ENCODE measurements at regions not wholly inside any gene's neighbourhood (a gene's known extent, or its start where the extent isn't known, plus 50 kb on each side); places are given as distances from the start of the nearest gene placed in this dataset.

DNA sequence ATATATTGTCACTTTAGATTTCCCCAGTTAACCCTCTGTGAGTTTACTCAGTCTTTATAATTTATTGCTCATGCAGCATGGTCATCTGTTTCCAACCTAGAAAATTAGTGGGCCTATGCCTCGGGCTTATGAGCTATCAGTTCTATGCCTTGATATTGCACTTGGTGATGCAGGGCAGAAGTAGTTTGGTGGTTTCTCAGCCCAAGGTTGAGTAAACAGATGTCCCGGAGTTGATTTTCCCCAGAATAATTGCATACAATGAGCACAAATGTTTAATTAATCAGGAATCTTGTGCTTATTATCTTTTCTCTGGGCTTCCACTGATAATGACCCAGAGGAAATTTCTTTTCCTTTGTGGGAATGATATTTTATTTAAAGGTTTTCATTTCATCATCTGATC, 474.0 kb downstream of the CCDC171 start:
- TF ChIP-seq, protein P1, sequence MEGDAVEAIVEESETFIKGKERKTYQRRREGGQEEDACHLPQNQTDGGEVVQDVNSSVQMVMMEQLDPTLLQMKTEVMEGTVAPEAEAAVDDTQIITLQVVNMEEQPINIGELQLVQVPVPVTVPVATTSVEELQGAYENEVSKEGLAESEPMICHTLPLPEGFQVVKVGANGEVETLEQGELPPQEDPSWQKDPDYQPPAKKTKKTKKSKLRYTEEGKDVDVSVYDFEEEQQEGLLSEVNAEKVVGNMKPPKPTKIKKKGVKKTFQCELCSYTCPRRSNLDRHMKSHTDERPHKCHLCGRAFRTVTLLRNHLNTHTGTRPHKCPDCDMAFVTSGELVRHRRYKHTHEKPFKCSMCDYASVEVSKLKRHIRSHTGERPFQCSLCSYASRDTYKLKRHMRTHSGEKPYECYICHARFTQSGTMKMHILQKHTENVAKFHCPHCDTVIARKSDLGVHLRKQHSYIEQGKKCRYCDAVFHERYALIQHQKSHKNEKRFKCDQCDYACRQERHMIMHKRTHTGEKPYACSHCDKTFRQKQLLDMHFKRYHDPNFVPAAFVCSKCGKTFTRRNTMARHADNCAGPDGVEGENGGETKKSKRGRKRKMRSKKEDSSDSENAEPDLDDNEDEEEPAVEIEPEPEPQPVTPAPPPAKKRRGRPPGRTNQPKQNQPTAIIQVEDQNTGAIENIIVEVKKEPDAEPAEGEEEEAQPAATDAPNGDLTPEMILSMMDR (IDR thresholded peaks at IDR 0.05): no peak
- no peak for TF ChIP-seq ZFX (IDR thresholded peaks at IDR 0.05; ENCODE audit: borderline replicate concordance)

Measured in 22Rv1 (cell line).